ENCODE measurements at regions not wholly inside any gene's neighbourhood (a gene's known extent, or its start where the extent isn't known, plus 50 kb on each side); places are given as distances from the start of the nearest gene placed in this dataset.

DNA sequence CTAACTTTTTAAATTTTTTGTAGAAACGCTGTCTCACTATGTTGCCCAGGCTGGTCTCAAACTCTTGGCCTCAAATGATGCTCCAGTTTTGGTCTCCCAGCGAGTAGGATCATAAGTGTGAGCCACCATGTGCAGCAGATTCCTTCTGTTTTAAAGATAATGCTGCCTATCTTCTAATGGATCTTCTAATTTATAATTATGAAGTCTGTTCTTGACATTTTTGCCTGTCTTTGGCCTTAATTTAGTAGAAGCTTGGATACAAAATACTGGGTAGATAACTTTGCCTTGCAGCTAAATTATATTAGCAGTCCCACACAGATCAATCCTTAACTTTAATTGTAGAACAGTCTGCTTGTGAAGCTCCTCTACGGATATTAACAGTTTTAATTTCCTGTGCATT lies 566.6 kb upstream of the CDH8 start:
- TF ChIP-seq POLR2AphosphoS5 (IDR thresholded peaks at IDR 0.05) (no peak), CTCF (IDR thresholded peaks at IDR 0.05) (no peak)
